ENCODE measurements at regions not wholly inside any gene's neighbourhood (a gene's known extent, or its start where the extent isn't known, plus 50 kb on each side); places are given as distances from the start of the nearest gene placed in this dataset.

DNA sequence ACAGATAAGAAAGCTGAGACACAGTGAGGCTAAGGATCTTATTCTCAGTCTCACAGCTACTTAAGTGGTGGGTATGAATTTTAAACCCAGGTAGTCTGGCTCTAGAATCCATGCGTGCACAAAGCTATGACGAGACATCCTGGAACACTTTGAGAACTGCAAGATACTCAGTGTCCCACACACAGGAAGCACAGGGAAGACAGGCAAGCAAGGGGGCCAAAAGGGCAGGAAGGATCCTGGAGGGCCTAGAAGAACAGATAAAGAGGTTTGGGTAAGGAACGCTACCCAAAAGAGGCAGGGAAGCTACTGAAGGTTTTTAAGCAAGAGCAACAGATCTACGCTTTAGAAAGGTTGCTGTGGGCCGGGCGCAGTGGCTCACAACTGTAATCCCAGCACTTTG, 99.1 kb upstream of the HES1 start:
- TF ChIP-seq, protein P1, sequence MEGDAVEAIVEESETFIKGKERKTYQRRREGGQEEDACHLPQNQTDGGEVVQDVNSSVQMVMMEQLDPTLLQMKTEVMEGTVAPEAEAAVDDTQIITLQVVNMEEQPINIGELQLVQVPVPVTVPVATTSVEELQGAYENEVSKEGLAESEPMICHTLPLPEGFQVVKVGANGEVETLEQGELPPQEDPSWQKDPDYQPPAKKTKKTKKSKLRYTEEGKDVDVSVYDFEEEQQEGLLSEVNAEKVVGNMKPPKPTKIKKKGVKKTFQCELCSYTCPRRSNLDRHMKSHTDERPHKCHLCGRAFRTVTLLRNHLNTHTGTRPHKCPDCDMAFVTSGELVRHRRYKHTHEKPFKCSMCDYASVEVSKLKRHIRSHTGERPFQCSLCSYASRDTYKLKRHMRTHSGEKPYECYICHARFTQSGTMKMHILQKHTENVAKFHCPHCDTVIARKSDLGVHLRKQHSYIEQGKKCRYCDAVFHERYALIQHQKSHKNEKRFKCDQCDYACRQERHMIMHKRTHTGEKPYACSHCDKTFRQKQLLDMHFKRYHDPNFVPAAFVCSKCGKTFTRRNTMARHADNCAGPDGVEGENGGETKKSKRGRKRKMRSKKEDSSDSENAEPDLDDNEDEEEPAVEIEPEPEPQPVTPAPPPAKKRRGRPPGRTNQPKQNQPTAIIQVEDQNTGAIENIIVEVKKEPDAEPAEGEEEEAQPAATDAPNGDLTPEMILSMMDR (IDR thresholded peaks at IDR 0.05; ENCODE audit: borderline replicate concordance, extremely low read depth, low read length, poor library complexity, severe bottlenecking): no peak
- TF ChIP-seq EZH2 (IDR thresholded peaks at IDR 0.05; ENCODE audit: borderline replicate concordance, low read depth, low read length, severe bottlenecking): no peak
